ENCODE measurements at regions not wholly inside any gene's neighbourhood (a gene's known extent, or its start where the extent isn't known, plus 50 kb on each side); places are given as distances from the start of the nearest gene placed in this dataset.
"Not testable (repeated sequence)": the region's sequence is repeated elsewhere in the genome, so short reads cannot be mapped to it uniquely, and the experiment has no call there.

- DNase-seq: no peak
- no peak for ATAC-seq (replicated peaks in 1 of 2)
- Mint-ChIP-seq H3K4me3 (no peak overlapping the region), H3K27ac (no peak overlapping the region), H3K9me3 (no peaks in the 10 kb centered on the region), H3K4me1 (ENCODE audit: low read depth) (no peaks in the 10 kb centered on the region), H3K36me3 (ENCODE audit: insufficient read depth in 2 of 2) (no peaks in the 10 kb centered on the region), H3K27me3 (ENCODE audit: low read depth) (peaks cover 14% of the 10 kb centered on the region)
Measured at GRCh38 chr5:96483878-96484277, 50.8 kb upstream of the PCSK1 start.

GRCh38 chr5:96487859-96488258 is 54.8 kb upstream of the PCSK1 start:
- Mint-ChIP-seq H3K9me3 (no peaks in the 10 kb centered on the region), H3K27me3 (ENCODE audit: low read depth) (peaks cover 16% of the 10 kb centered on the region), H3K4me1 (ENCODE audit: low read depth) (no peaks in the 10 kb centered on the region), H3K4me3 (no peak overlapping the region), H3K36me3 (ENCODE audit: insufficient read depth in 2 of 2) (no peaks in the 10 kb centered on the region), H3K27ac (no peak overlapping the region)
- DNase-seq (no peak), ATAC-seq (replicated peaks in 1 of 2) (no peak)

GRCh38 chr5:96489532-96489931 is 56.5 kb upstream of the PCSK1 start:
- Mint-ChIP-seq H3K9me3 (no peaks in the 10 kb centered on the region), H3K4me1 (ENCODE audit: low read depth) (no peaks in the 10 kb centered on the region), H3K27me3 (ENCODE audit: low read depth) (peaks cover 16% of the 10 kb centered on the region), H3K27ac (no peak overlapping the region), H3K36me3 (ENCODE audit: insufficient read depth in 2 of 2) (no peaks in the 10 kb centered on the region), H3K4me3 (no peak overlapping the region)
- no peak for DNase-seq
- ATAC-seq (replicated peaks in 1 of 2): no peak

- Mint-ChIP-seq H3K27ac (no peak overlapping the region), H3K36me3 (ENCODE audit: insufficient read depth in 2 of 2) (no peaks in the 10 kb centered on the region), H3K9me3 (no peaks in the 10 kb centered on the region), H3K27me3 (ENCODE audit: low read depth) (peaks cover 11% of the 10 kb centered on the region), H3K4me3 (no peak overlapping the region), H3K4me1 (ENCODE audit: low read depth) (no peaks in the 10 kb centered on the region)
- DNase-seq (no peak), ATAC-seq (replicated peaks in 1 of 2) (no peak)
Measured at GRCh38 chr5:96492459-96493047, 59.5 kb upstream of the PCSK1 start.

GRCh38 chr5:96493219-96493790 is 60.3 kb upstream of the PCSK1 start:
- Mint-ChIP-seq H3K36me3 (ENCODE audit: insufficient read depth in 2 of 2) (no peaks in the 10 kb centered on the region), H3K27me3 (ENCODE audit: low read depth) (peaks cover 7% of the 10 kb centered on the region), H3K27ac (no peak overlapping the region), H3K4me3 (no peak overlapping the region), H3K4me1 (ENCODE audit: low read depth) (no peaks in the 10 kb centered on the region), H3K9me3 (no peaks in the 10 kb centered on the region)
- DNase-seq (no peak), ATAC-seq (replicated peaks in 1 of 2) (no peak)

GRCh38 chr5:96495412-96495811 is 62.4 kb upstream of the PCSK1 start:
- H3K36me3 Mint-ChIP-seq (ENCODE audit: insufficient read depth in 2 of 2); DNase-seq; H3K4me1 Mint-ChIP-seq (ENCODE audit: low read depth); ATAC-seq (replicated peaks in 1 of 2); H3K4me3 Mint-ChIP-seq; H3K9me3 Mint-ChIP-seq; H3K27ac Mint-ChIP-seq; H3K27me3 Mint-ChIP-seq (ENCODE audit: low read depth): not testable (repeated sequence)

- DNase-seq; H3K27me3 Mint-ChIP-seq (ENCODE audit: low read depth); H3K4me1 Mint-ChIP-seq (ENCODE audit: low read depth); H3K36me3 Mint-ChIP-seq (ENCODE audit: insufficient read depth in 2 of 2); ATAC-seq (replicated peaks in 1 of 2); H3K27ac Mint-ChIP-seq; H3K9me3 Mint-ChIP-seq; H3K4me3 Mint-ChIP-seq: not testable (repeated sequence)
Measured at GRCh38 chr5:96497027-96497426, 64.0 kb upstream of the PCSK1 start.

GRCh38 chr5:96499753-96500345 is 66.8 kb upstream of the PCSK1 start:
- H3K27ac Mint-ChIP-seq: no peak overlapping the region

GRCh38 chr5:96501991-96502646 is 69.1 kb upstream of the PCSK1 start:
- no peaks in the 10 kb centered on the region for H3K9me3 Mint-ChIP-seq
- H3K36me3 Mint-ChIP-seq (ENCODE audit: insufficient read depth in 2 of 2): no peaks in the 10 kb centered on the region
- peaks cover 17% of the 10 kb centered on the region for H3K27me3 Mint-ChIP-seq (ENCODE audit: low read depth)
- DNase-seq (no peak), ATAC-seq (replicated peaks in 1 of 2) (no peak)
- H3K27ac Mint-ChIP-seq: no peak overlapping the region
- H3K4me1 Mint-ChIP-seq (ENCODE audit: low read depth): no peaks in the 10 kb centered on the region
- H3K4me3 Mint-ChIP-seq: no peak overlapping the region

More at GRCh38 chr5:96499753-96500345, 66.8 kb upstream of the PCSK1 start:
- Mint-ChIP-seq H3K9me3 (no peaks in the 10 kb centered on the region), H3K4me1 (ENCODE audit: low read depth) (no peaks in the 10 kb centered on the region), H3K4me3 (no peak overlapping the region), H3K36me3 (ENCODE audit: insufficient read depth in 2 of 2) (no peaks in the 10 kb centered on the region), H3K27me3 (ENCODE audit: low read depth) (peaks cover 16% of the 10 kb centered on the region)
- no peak for ATAC-seq (replicated peaks in 1 of 2)
- DNase-seq: no peak

- no peaks in the 10 kb centered on the region for H3K4me1 Mint-ChIP-seq (ENCODE audit: low read depth)
- no peak for DNase-seq
- no peak overlapping the region for H3K4me3 Mint-ChIP-seq
Measured at GRCh38 chr5:96503501-96504236, 70.6 kb upstream of the PCSK1 start.

GRCh38 chr5:96506376-96506775 is 73.3 kb upstream of the PCSK1 start:
- Mint-ChIP-seq H3K36me3 (ENCODE audit: insufficient read depth in 2 of 2) (no peaks in the 10 kb centered on the region), H3K4me1 (ENCODE audit: low read depth) (peaks cover 6% of the 10 kb centered on the region), H3K9me3 (no peaks in the 10 kb centered on the region), H3K27me3 (ENCODE audit: low read depth) (peaks cover 17% of the 10 kb centered on the region), H3K27ac (no peak overlapping the region), H3K4me3 (no peak overlapping the region)
- ATAC-seq (replicated peaks in 1 of 2): no peak
- DNase-seq: no peak

More at GRCh38 chr5:96503501-96504236, 70.6 kb upstream of the PCSK1 start:
- ATAC-seq (replicated peaks in 1 of 2): no peak
- H3K9me3 Mint-ChIP-seq: no peaks in the 10 kb centered on the region
- H3K27me3 Mint-ChIP-seq (ENCODE audit: low read depth): peaks cover 17% of the 10 kb centered on the region
- H3K27ac Mint-ChIP-seq: no peak overlapping the region
- no peaks in the 10 kb centered on the region for H3K36me3 Mint-ChIP-seq (ENCODE audit: insufficient read depth in 2 of 2)

- DNase-seq: no peak
- no peaks in the 10 kb centered on the region for H3K36me3 Mint-ChIP-seq (ENCODE audit: insufficient read depth in 2 of 2)
- ATAC-seq (replicated peaks in 1 of 2): peak in 1 of 2 donors; percentile 38
- peaks cover 6% of the 10 kb centered on the region for H3K4me1 Mint-ChIP-seq (ENCODE audit: low read depth)
- peaks cover 17% of the 10 kb centered on the region for H3K27me3 Mint-ChIP-seq (ENCODE audit: low read depth)
- H3K27ac Mint-ChIP-seq: no peak overlapping the region
- no peak overlapping the region for H3K4me3 Mint-ChIP-seq
- no peaks in the 10 kb centered on the region for H3K9me3 Mint-ChIP-seq
Measured at GRCh38 chr5:96506866-96507527, 73.9 kb upstream of the PCSK1 start.

- H3K27me3 Mint-ChIP-seq (ENCODE audit: low read depth): peaks cover 6% of the 10 kb centered on the region
- ATAC-seq (replicated peaks in 1 of 2) (no peak), DNase-seq (no peak)
- no peak overlapping the region for H3K27ac Mint-ChIP-seq
- no peaks in the 10 kb centered on the region for H3K9me3 Mint-ChIP-seq
- H3K4me3 Mint-ChIP-seq: no peak overlapping the region
- peaks cover 6% of the 10 kb centered on the region for H3K4me1 Mint-ChIP-seq (ENCODE audit: low read depth)
- H3K36me3 Mint-ChIP-seq (ENCODE audit: insufficient read depth in 2 of 2): no peaks in the 10 kb centered on the region
Measured at GRCh38 chr5:96509316-96509715, 76.3 kb upstream of the PCSK1 start.
